ENCODE measurements at regions not wholly inside any gene's neighbourhood (a gene's known extent, or its start where the extent isn't known, plus 50 kb on each side); places are given as distances from the start of the nearest gene placed in this dataset.

DNA sequence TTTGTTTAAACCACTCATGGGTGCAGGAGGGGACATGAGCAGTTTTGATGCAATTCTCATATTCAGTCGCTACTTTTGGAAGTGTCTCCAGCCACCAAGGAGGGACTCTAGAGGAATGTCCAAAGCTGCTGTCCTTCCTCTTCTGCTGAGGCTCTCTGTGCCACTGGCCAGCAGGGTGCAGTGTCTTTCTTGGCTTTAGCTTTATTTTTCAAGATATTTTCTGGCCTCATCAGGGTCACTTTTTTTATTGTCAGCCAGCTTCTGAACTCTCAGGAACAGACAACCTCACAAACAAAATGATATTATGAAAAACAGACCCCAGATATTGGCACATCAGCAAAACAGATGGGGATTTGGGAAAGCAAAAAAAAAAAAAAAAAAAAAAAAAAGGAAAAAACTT lies 289.3 kb upstream of the ZSWIM2 start:
- DNase-seq (ENCODE audit: low read depth), result no peak

DNA sequence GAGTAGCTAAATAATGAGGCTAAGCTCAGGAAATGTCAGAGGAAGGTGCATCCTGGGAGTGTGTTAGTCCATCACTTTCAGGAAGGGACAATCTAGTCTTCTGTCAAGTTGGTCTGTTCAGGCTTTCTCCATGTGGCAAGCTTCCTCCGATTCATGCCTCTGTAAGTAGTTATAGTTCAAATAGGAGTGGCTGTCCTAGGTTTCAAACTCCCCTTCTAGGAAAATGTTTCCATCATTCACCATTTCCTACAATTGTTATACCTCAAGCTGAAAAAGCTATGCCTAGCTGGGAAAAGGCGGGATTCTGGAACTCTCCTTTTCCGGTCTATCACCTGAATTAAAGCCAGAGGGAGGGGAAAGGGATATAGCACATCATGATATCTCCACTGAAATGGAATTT lies 287.7 kb upstream of the ZSWIM2 start:
- no peak for DNase-seq (ENCODE audit: low read depth)

DNA sequence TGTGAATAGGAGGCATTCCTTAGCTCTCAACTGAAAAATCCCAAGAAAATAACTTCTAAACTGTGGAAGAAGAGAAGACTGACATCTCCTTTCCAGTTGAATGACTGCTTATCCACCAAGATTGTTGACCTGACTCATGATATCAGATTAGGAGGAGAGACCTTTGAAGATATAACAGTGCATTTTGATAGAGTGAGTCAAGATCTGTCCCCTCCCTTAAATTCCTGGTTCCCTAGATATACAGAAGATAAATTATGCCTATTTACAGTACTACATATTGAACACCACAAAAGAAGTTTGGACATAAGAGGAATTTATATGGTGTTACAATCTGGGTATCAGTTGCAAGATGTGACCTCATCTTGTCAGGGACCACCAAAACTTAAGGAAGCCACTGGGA lies 285.3 kb upstream of the ZSWIM2 start:
- DNase-seq (ENCODE audit: low read depth), result no peak

DNA sequence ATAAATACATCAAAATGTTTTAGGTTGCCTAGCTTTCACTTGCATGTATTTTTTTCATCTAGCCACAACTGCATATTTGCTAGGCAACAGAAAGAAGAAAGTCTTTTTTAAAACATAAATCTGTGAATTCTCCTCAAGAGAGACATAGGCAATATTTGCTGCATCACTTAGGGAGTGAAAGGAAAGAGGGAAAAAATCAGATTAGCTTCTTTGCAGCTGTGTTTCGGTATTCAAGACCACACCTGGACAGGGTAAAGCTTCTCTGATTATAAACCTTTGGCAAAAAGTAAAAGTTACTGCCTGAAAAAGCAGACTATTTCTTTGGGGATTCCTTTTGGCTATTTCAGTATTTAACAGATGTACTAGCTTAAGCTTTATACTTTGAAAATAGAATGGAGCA lies 280.9 kb upstream of the ZSWIM2 start:
- DNase-seq (ENCODE audit: low read depth), result no peak

DNA sequence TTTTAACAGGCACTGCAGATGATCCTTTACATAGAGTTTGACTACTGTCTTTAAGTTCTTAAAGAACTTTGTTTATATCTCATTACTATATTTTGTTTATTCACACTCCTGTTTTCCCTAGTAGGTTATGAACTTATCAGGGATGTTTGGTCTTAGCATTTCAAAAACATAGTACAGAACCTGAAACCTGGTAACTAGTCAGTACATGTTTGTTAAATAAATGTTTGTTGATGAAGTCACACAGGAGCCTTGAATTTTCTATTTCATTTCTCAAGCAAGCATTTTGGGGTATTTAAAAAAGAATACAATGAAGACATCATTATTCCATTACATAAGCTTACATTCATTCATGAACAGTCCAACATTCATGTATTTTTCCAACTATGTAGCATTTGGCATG lies 280.3 kb upstream of the ZSWIM2 start:
- no peak for DNase-seq (ENCODE audit: low read depth)

DNA sequence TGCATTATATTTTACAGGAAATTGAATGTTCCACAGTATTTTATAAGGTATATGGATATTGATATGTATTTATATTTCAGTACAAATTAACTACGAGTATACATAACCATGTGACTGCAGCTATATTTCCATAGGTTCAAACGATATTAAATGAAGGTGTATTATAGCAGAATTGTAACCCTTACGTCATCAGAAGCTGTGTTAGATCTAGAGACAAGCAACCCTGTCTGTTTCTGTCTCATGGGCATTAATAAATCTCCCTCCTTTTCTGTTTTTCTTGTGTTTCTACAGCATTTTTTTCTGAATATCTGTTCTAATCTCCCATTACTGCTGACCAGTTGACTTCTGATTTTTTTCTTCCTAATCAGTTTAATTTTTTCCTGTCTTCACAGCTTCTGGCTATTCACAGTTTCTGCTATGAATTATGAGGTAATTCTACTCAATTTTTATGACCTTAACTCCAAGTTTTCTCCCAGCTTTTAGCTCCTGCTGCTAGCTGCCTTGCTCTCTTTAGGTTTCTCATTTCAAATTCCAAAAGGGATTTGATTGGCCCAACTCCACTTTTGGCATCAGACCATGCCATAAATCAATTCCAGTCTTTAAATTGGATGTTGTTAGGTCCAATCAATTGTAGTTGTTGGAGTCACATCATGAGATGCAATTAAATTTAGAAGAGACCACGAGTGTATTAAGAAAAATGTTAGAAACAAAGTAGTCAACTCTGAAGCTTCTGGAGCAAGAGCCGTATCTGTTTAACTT lies 277.5 kb upstream of the ZSWIM2 start:
- no peak for DNase-seq (ENCODE audit: low read depth)

DNA sequence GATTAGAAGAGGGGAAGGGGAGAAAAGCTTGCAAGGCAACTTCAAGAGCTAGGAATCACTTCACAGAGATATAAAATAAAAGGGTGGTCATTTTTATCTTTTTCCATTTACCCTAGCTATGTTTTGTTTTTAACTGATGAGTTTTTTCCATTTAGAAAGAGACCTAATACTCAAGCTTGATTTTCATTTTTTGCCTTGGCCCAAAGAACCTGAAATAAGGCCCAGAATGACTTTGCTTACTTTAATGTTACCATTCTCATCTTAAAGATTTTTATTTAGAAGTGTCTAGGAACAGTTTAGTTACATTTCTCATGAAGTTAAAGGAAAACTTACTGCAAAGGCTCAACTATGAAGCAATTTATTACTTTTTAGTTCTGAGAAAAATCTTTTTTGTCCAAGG lies 276.3 kb upstream of the ZSWIM2 start:
- no peak for DNase-seq (ENCODE audit: low read depth)

DNA sequence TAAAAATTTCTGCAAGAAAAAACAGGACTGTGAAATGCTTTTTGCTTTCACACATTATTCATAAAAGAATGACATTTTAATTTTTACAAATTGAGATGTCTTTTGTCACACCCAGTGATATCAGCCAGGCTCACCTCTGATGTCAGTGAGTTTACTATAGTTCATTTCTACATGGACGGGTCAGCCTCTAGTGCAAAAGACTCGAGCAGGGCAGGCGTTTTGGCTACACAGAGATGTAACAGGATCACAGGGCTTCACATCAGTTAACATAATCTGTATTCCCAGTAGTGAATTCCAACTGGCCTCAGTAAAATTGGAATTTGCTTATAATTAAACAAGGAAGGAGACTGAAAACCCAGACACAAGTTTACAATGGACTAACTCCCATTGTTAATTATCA lies 275.6 kb upstream of the ZSWIM2 start:
- DNase-seq (ENCODE audit: low read depth), result no peak

DNA sequence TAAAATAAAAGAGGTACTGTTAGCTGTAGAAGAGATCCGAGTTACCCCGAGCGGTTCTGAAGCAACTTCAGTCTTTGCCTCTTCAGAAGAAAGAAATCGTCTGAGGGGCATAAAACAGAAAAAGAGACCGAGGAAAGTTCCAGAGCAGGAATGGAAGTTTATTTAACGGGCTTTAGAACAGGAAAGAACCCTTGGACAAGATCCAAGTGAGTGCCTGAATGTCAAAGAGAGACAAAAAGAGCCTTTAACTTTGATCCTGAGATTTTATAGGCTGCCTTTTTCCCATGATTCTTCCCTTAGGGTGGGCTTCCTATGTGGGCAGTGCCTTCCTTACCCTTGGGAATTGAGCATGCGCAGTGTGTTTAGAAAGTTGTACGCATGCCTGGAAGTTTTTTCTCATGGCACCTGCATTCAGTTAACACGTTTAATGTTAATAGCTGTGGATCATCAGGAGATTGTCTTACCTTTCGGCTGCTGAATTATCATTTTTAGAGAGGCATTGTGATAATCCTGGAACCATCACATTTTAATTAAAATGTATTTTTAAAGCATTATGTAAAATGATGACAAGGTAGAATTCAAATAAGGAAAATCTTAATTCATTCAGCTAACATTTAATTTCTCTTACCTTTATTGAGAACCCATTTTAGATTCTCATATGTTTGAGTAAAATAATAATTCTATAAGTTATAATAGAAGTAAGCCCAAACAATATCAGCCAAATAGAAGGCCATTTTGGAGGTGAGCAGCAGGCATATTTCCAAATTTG lies 269.5 kb upstream of the ZSWIM2 start:
- no peak for DNase-seq (ENCODE audit: low read depth)

DNA sequence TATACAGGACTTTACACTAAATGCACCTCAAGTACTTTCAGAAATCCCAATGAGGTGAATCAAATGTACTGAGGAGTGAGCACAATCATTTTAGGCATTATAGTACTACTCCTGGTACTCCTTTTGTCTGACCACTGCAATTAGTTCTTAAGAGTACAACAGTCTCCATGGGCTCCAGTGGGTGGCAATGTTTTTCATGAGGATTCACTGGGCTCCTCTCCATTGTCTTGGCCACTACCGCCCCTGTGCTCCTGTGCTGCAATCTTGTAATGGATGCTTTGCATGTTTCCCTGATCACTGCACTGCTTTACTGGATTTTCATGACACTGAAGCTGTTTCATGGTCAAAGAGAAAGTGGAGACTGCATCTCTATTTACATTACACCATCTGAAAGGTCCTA lies 268.5 kb upstream of the ZSWIM2 start:
- DNase-seq (ENCODE audit: low read depth), result no peak

DNA sequence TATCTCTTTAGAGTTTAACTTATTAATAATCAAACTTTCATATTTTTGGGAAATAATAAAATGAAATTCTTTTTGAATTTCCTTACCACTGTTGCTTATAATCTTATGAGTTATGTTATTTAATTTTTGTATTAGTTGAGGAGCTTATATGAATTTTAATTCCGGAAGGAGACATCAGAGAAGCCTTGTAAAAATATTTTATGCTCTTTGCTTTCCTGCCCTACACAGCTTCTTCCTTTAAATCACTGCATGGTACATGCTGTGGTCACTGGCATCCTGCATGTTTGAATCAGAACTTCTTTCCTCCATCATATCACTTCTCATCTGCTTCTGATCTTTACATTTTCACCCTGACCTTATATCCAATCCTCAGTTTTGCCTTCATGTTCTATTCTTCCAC lies 266.7 kb upstream of the ZSWIM2 start:
- no peak for DNase-seq (ENCODE audit: low read depth)

DNA sequence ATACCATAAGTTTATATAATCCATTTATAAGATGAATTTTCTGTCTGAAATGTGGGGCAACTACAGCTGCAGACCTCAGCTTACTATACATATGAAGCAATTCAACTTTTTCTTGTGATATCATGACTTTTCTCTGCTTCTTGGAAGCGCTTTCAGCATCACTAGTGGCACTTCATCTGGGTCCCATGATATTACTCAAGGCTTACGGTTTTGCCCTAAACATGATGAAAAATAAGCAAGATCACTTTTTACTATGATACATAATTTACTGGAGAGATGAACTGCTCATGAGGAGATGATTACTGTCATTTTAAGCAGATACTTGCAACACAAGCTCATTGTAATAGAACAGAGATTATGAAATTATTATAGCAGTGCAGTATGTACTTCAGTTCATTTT lies 258.0 kb upstream of the ZSWIM2 start:
- no peak for DNase-seq (ENCODE audit: low read depth)

DNA sequence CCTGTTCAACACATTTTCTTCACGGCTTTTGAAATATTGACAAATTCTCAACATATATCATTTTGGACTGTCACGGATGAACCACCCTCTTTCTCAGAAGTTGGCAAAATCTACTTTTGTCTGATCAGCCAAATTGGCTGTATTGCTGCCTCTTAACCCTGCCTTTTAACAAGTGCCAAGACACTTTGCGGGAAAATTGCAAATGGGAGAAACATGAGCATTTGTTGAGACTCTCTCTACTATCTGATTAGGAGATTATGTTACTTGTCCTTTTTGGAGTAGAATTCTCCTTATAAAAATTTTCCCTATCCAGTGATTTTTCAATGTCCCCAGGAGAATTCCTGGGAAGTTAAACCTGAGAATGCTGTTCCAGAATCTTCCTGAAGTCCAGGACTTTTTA lies 256.2 kb upstream of the ZSWIM2 start:
- DNase-seq (ENCODE audit: low read depth), result no peak

DNA sequence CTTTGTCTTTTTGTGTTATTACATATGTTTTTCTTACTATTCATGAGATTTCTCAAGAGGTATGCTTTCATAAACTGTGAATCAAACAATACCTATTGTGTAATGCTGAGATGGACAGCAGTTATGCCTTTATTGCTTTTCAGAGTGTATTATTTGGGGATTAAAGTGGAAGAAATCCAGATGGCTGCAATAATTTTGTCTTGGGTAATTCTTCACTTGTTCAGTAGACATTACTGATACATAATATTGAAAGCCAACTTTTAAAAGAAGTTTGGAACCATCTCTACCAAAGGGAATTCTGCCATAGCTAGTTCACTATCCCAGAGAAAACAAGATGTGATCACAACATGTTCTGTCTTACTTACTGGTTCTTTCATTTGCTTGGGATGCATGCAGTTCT lies 253.4 kb upstream of the ZSWIM2 start:
- DNase-seq (ENCODE audit: low read depth), result no peak

DNA sequence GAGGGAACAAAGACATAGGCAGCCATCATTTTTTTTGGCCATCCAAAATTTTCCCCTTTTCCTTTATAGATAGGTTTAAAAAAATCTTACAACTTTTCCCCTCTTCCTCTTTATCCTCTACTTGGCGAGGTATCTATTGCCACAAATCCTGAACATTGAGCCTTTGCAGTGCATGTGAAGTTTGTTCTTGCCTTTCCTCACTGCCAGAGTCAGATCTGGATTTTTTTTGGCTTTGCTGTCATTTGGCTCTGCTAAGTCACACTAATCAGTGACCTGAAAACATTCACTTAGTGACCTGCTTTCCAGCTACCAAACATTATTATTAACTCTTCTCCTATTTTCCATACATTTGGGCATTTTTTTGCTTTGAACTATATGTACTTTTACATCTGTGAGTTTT lies 249.2 kb upstream of the ZSWIM2 start:
- no peak for DNase-seq (ENCODE audit: low read depth)

DNA sequence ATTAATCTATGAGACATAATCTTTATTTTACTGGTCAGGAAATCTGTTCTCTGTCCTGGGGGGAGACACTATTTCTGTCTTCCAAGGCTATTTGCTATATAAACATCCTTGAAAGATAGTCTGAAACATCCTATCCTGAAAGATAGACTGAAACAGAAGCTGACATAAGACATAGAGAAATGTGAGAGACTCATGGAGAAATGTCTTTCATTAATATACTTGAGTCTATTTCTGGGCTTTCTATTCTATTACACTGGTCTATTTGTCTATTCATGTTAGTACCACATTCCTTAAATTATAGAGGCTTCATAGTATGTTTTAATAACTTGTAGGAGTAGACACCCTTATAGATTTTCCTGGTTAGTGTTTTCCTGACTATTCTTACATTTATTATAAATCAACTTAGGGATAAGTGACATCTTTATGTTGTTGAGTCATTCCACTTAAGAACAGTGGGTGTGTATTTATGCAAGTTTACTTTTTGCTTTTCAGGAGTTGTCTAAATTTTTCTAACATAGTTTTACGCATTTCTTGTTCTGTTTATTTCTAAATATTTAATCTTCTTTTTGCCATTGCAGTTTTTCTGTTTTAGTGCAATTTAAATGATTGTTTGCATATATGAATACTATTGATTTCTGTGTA lies 244.9 kb upstream of the ZSWIM2 start:
- no peak for DNase-seq (ENCODE audit: low read depth)

DNA sequence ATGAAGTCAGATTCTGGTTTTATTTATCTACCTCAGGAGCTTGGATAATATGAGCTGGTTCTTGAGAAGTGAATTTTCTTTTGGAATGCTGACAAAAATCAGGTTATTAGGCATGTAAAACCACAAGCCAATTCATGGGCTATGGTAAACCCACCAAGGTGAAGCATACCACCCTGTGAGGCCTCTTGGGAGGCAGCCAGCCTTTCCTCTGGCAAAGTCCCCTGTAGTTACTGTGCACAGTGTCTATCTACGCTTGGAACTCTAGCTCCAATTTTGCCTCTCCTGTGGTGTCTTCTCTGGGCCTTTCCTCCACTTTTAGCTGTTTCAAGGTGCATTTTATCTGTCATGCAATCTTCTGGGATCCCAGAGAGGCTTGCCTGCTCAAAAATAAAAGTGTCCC lies 242.7 kb upstream of the ZSWIM2 start:
- peak; percentile 3 for DNase-seq (ENCODE audit: low read depth)

DNA sequence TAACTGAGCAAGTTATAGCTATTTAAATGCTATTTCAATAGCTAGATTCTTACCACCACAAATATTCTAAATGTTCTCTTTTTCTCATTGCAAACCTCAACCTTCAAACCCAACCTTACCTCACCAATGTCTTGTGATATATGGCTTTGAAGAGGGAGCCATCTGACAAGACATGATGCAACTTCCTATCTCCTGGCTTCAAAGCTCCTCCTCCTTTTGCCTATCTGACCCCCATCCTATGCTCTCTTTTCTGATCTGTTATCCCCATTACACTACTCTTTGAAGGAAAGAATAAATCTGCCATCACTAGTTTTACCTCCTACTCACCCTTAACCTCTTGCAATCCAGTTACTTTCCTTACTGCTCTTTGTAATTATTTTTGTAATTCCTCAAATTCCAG lies 235.6 kb upstream of the ZSWIM2 start:
- no peak for DNase-seq (ENCODE audit: low read depth)

DNA sequence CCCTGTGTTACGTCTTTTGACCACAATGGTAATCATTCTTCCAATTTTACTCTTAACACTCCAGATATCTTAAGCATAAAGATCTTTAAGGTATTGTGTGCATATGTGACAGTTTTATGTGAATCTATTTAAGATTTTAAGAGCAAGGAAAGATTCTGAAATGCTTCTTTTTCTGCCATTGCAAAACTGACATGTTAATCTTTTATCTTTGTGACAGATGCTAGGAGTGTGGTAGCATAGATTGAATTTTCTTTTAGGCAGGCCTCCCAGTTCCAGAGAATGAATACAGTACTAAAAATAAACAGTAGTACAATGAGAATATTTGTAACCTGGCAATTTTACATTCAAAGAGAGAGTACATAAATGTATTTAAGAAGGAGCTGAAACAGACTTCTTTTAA lies 232.5 kb upstream of the ZSWIM2 start:
- DNase-seq (ENCODE audit: low read depth), result no peak

DNA sequence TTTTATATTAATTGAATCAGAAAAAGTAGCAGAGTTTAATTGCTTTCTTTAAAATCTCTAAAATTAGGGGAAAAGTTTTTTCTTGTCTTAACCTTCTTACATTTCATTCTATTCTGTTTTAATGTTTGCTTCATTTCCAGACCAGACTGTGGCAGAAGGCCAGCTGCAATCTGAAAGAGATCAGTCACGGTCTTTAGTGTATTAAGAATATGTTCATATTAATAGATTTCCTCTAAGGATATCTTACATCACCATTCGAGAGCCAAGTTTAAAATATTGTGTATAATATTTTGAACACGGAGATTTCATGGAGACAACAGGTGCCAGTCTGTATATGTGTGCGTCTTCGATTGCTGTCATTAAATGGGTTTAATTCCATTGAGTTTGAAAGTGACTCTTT lies 230.9 kb upstream of the ZSWIM2 start:
- no peak for DNase-seq (ENCODE audit: low read depth)

DNA sequence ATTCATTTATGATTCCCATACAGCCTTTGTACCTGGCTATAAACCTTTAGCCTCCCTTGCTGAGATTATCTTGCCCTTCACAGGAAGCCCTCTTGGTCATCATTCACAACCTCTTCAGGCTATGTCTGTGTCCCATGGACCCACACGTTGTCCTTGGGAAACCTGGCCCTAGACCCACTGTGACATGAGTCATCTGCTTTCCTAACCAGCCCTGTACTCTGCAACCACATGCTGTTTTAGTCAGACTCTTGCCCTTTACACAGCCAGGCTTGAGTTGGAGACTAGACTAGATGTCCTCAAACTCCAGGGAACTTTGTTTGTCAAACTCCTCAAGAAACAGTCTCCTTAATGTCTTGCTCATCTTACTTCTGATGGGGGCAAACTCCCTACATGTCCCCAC lies 229.3 kb upstream of the ZSWIM2 start:
- DNase-seq (ENCODE audit: low read depth), result peak; percentile 5

DNA sequence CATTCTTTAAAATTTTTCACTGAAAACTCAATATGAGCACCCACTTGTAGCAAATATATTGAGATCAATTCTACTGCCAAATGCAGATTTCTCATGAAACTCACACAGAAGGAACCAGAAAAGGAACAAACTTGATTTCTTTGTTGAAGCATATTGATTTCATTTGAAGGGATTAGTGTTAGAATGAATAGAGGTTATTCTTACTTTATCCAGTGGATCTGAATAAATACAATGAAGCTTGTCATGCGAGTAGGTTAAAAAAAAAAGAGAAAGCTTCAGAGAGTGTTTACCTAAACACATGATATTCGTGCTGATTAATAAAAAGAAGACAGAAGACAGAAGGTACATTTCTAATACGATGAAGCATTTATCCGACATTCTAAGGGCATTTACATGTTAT lies 226.7 kb upstream of the ZSWIM2 start:
- no peak for DNase-seq (ENCODE audit: low read depth)

DNA sequence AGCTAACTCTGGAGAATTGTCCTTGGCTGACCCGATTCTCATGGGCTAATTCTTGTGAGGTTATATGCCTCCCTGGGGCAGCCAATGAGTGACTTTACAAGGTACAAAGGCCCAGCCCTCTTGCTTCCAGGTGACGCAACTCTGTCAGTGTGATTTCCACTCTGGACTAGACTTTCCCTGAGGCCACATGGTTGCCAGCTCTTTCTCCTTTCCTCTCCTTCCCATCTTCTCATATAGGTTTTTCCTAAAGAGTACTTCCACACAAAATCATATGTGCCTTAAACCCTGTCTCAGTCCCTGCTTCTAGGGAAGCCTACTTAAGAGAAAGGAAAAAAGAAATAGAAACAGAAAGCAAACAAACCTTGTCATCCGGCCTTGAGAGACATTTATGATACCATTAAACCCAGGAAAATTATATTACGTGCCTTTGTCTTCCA lies 226.2 kb upstream of the ZSWIM2 start:
- peak; percentile 19 for DNase-seq (ENCODE audit: low read depth)

Data from Daoy (cell line).